HG03469 (cell line): ENCODE measurements at regions not wholly inside any gene's neighbourhood (a gene's known extent, or its start where the extent isn't known, plus 50 kb on each side); places are given as distances from the start of the nearest gene placed in this dataset.

Experiments
- ATAC-seq: cut with Tn5 transposase; IDR thresholded peaks from one replicate; pipeline ENCODE4 v1.9.1; 2021; ENCODE audit warnings: mild to moderate bottlenecking, moderate library complexity, moderate number of reproducible peaks; ENCODE audit not compliant: unreplicated experiment

- no peak for ATAC-seq
Observed at GRCh38 chr2:35067420-35067819, 1288.2 kb upstream of the CRIM1 start.

- ATAC-seq, result no peak
Observed at GRCh38 chr2:35063836-35064235, 1291.7 kb upstream of the CRIM1 start.

- no peak for ATAC-seq
Observed at GRCh38 chr2:35035883-35036282, 1319.7 kb upstream of the CRIM1 start.

- ATAC-seq, result no peak
Observed at GRCh38 chr2:35033748-35034147, 1321.8 kb upstream of the CRIM1 start.

GRCh38 chr2:35023545-35023944 lies 1332.0 kb upstream of the CRIM1 start:
- ATAC-seq, result no peak

GRCh38 chr2:35000453-35000852 lies 1355.1 kb upstream of the CRIM1 start:
- no peak for ATAC-seq

- no peak for ATAC-seq
Observed at GRCh38 chr2:34998741-34999140, 1356.8 kb upstream of the CRIM1 start.

- ATAC-seq, result no peak
Observed at GRCh38 chr2:34997779-34998178, 1357.8 kb upstream of the CRIM1 start.

- no peak for ATAC-seq
Observed at GRCh38 chr2:34995196-34995595, 1360.4 kb upstream of the CRIM1 start.

GRCh38 chr2:34991508-34992274 lies 1363.9 kb upstream of the CRIM1 start:
- no peak for ATAC-seq

GRCh38 chr2:34985474-34985873 lies 1370.1 kb upstream of the CRIM1 start:
- ATAC-seq, result no peak

GRCh38 chr2:34980689-34981088 lies 1374.9 kb upstream of the CRIM1 start:
- ATAC-seq, result no peak

- ATAC-seq, result no peak
Observed at GRCh38 chr2:34979148-34979547, 1376.4 kb upstream of the CRIM1 start.

GRCh38 chr2:34961822-34962221 lies 1362.7 kb upstream of the FAM98A start:
- no peak for ATAC-seq

GRCh38 chr2:34954758-34955157 lies 1355.7 kb upstream of the FAM98A start:
- ATAC-seq, result no peak

GRCh38 chr2:34950797-34951196 lies 1351.7 kb upstream of the FAM98A start:
- no peak for ATAC-seq

- no peak for ATAC-seq
Observed at GRCh38 chr2:34949316-34949715, 1350.2 kb upstream of the FAM98A start.

GRCh38 chr2:34936089-34936488 lies 1337.0 kb upstream of the FAM98A start:
- ATAC-seq, result no peak

GRCh38 chr2:34912084-34912483 lies 1313.0 kb upstream of the FAM98A start:
- ATAC-seq, result peak; percentile 91

- ATAC-seq, result no peak
Observed at GRCh38 chr2:34909992-34910705, 1311.0 kb upstream of the FAM98A start.

- ATAC-seq, result no peak
Observed at GRCh38 chr2:34907812-34908211, 1308.7 kb upstream of the FAM98A start.

GRCh38 chr2:34901739-34902138 lies 1302.6 kb upstream of the FAM98A start:
- ATAC-seq, result no peak
